Lung (tissue), 11 donors: ENCODE measurements at regions not wholly inside any gene's neighbourhood (a gene's known extent, or its start where the extent isn't known, plus 50 kb on each side); places are given as distances from the start of the nearest gene placed in this dataset.

ENCODE experiments used
- ATAC-seq: fragments of 200-7000 bp; cut with Tn5 transposase; one replicate; pipeline ENCODE4 v1.9.1; 2020; ENCODE audit warnings: moderate number of reproducible peaks; ENCODE audit not compliant: insufficient read depth, low FRiP score
- DNase-seq, 3 donors: peaks; one replicate each; pipeline ENCODE4 v3.0.0-alpha.2; 2013 to 2017
- H3K27ac ChIP-seq, 2 donors: one replicate each; pipeline ENCODE4 v1.5.1; 2013; ENCODE audit warnings: mild to moderate bottlenecking in 2 of 2, moderate library complexity in 2 of 2, control low read depth in 1 of 2, inconsistent platforms in 1 of 2, low read depth in 1 of 2, low read length in 1 of 2
- H3K27me3 ChIP-seq, 3 donors: one replicate each; pipeline ENCODE4 v1.5.1; 2013; ENCODE audit warnings: low read length in 2 of 3; ENCODE audit not compliant: control insufficient read depth in 3 of 3, insufficient read depth in 3 of 3
- H3K36me3 ChIP-seq, 4 donors: one replicate each; pipeline ENCODE4 v1.5.1; 2013; ENCODE audit warnings: low read length in 4 of 4, mild to moderate bottlenecking in 1 of 4, moderate library complexity in 1 of 4; ENCODE audit not compliant: control insufficient read depth in 4 of 4, insufficient read depth in 4 of 4
- H3K4me1 ChIP-seq, 5 donors: one replicate each; pipeline ENCODE4 v1.5.1; 2013; ENCODE audit warnings: low read length in 5 of 5, mild to moderate bottlenecking in 2 of 5, moderate library complexity in 1 of 5; ENCODE audit not compliant: control insufficient read depth in 5 of 5, insufficient read depth in 5 of 5
- H3K4me3 ChIP-seq: one replicate; pipeline ENCODE4 v1.5.1; 2013; ENCODE audit warnings: mild to moderate bottlenecking, control low read depth, moderate library complexity
- H3K9ac ChIP-seq, 2 donors: one replicate each; pipeline ENCODE4 v1.5.1; 2013; ENCODE audit warnings: low read length in 2 of 2, control low read depth in 1 of 2; ENCODE audit not compliant: insufficient read depth in 1 of 2
- H3K9me3 ChIP-seq, 4 donors: one replicate each; pipeline ENCODE4 v1.5.1; 2013; ENCODE audit warnings: low read length in 3 of 4, mild to moderate bottlenecking in 1 of 4, moderate library complexity in 1 of 4; ENCODE audit not compliant: control insufficient read depth in 4 of 4, insufficient read depth in 3 of 4
- WGBS, 2 donors: extraction: QIAGEN DNeasy Blood & Tissue Kit; methylation state at CpG; one replicate each; pipeline ENCODE4 v1.1.7; 2013; 5-methylcytosine and 5-hydroxymethylcytosine counted together
- TF ChIP-seq, protein P1 (sequence below): IDR thresholded peaks from 2 replicates; pipeline ENCODE4 v1.5.1; 2012; ENCODE audit warnings: mild to moderate bottlenecking; ENCODE audit errors: control extremely low read depth, extremely low read depth
- donor health status: control.
- donor health status: control.
- donor health status: Bipolar disorder and iron deficiency.
- donor health status: healthy.
- donor health status: DM: yes; HTN: yes; CAD: no.

DNA sequence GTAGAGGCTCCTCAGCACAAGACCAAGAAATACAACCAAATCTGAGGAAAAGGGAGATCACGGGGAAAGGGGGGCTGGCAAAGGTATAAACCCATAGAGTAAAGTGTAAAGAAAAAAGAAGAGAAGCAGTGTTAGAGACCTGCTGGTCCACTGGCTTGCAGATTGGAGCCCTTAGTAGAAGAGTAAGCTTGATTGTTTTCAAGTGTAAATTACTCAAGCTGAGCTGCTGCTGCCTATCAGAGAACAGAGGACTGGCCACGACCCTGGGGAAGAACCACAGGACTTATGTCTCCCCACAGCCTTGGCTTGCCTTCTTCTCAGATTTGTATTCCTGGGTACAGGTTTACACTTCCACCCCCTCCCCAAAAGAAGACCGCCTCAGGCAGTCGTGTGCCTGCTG lies 294.2 kb downstream of the LMX1A start:
- Histone ChIP-seq H3K4me1 (peaks cover 0 to 23% (median 8%) of the 10 kb centered on the region in 5 donors), H3K27me3 (no peaks in the 10 kb centered on the region), H3K27ac (no peak overlapping the region), H3K4me3 (no peak overlapping the region), H3K36me3 (no peaks in the 10 kb centered on the region), H3K9me3 (peaks cover 0 to 2% (median 0%) of the 10 kb centered on the region in 4 donors), H3K9ac (no peak overlapping the region)
- 60 to 68% methylated on average over 4 of the region's 4 CpGs for WGBS, 2 donors
- DNase-seq (no peak), ATAC-seq (no peak)
- TF ChIP-seq, protein P1, sequence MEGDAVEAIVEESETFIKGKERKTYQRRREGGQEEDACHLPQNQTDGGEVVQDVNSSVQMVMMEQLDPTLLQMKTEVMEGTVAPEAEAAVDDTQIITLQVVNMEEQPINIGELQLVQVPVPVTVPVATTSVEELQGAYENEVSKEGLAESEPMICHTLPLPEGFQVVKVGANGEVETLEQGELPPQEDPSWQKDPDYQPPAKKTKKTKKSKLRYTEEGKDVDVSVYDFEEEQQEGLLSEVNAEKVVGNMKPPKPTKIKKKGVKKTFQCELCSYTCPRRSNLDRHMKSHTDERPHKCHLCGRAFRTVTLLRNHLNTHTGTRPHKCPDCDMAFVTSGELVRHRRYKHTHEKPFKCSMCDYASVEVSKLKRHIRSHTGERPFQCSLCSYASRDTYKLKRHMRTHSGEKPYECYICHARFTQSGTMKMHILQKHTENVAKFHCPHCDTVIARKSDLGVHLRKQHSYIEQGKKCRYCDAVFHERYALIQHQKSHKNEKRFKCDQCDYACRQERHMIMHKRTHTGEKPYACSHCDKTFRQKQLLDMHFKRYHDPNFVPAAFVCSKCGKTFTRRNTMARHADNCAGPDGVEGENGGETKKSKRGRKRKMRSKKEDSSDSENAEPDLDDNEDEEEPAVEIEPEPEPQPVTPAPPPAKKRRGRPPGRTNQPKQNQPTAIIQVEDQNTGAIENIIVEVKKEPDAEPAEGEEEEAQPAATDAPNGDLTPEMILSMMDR = no peak

- DNase-seq (no peak), ATAC-seq (no peak)
- WGBS, 2 donors = 78 to 89% methylated on average over 6 of the region's 6 CpGs
- H3K9me3 ChIP-seq = no peaks in the 10 kb centered on the region
- H3K4me1 ChIP-seq = peaks cover 0 to 23% (median 8%) of the 10 kb centered on the region in 5 donors
- H3K27ac ChIP-seq = no peak overlapping the region
- TF ChIP-seq, protein P1 = no peak
- no peak overlapping the region for H3K9ac ChIP-seq
- no peaks in the 10 kb centered on the region for H3K27me3 ChIP-seq
- no peaks in the 10 kb centered on the region for H3K36me3 ChIP-seq
- no peak overlapping the region for H3K4me3 ChIP-seq
Observed at GRCh38 chr1:165060285-165060793, 296.2 kb downstream of the LMX1A start.

DNA sequence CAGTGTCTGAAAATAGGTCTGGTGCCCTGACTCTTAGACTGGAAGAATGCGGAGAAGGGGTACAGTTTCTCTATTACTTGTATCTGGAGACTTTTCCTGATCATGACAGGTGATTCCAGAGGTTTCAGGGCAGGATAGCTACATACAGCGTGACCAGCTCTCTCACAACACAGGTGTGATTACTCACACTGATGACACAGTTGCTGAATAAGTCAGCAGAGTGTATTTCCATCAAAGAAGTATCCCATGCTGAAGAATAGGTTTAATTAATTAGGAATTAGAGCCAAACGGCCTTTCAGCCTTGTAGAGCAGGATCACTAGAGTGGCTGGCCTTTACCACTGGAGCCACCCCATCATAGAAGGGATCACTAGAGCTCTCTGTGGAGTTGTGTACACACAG lies 298.6 kb downstream of the LMX1A start:
- H3K9ac ChIP-seq = no peak overlapping the region
- no peaks in the 10 kb centered on the region for H3K27me3 ChIP-seq
- WGBS, 2 donors = 61 to 77% methylated on average over 3 of the region's 3 CpGs
- H3K9me3 ChIP-seq = no peaks in the 10 kb centered on the region
- H3K4me1 ChIP-seq = peaks cover 0 to 16% (median 0%) of the 10 kb centered on the region in 5 donors
- H3K36me3 ChIP-seq = no peaks in the 10 kb centered on the region
- no peak overlapping the region for H3K4me3 ChIP-seq
- DNase-seq = no peak
- H3K27ac ChIP-seq = no peak overlapping the region
- TF ChIP-seq, protein P1 = no peak
- ATAC-seq = no peak

- Histone ChIP-seq H3K4me1 (peaks cover 0 to 8% (median 0%) of the 10 kb centered on the region in 5 donors), H3K27me3 (no peaks in the 10 kb centered on the region), H3K9me3 (no peaks in the 10 kb centered on the region), H3K9ac (no peak overlapping the region), H3K4me3 (no peak overlapping the region), H3K36me3 (no peaks in the 10 kb centered on the region), H3K27ac (no peak overlapping the region)
- ATAC-seq = no peak
- DNase-seq = peak; percentile 36 to 66 (median 58)
- 42 to 47% methylated on average over 2 of the region's 2 CpGs for WGBS, 2 donors
- TF ChIP-seq, protein P1 = no peak
Observed at GRCh38 chr1:165056914-165057313, 299.6 kb downstream of the LMX1A start.
